K562 (cell line): ENCODE measurements at regions not wholly inside any gene's neighbourhood (a gene's known extent, or its start where the extent isn't known, plus 50 kb on each side); places are given as distances from the start of the nearest gene placed in this dataset.

Experiments
- ATF3 ChIP-seq, 2 experiments: fragments of 450-650 bp in 1 of 2; sonication (generic) in 1 of 2; formaldehyde crosslinking in 1 of 2; IDR thresholded peaks in 1 of 2; conservative IDR thresholded peaks in 1 of 2; 2 replicates each; pipeline versions ENCODE4 v1.6.1 to v1.8.1; 2016 to 2023; ENCODE audit warnings: mild to moderate bottlenecking in 2 of 2, moderate library complexity in 2 of 2, inconsistent platforms in 1 of 2, missing genetic modification reagents in 1 of 2
- CHAMP1 ChIP-seq: fragments of 450-650 bp; IDR thresholded peaks from 2 replicates; pipeline ENCODE4 v1.6.1; 2016; ENCODE audit warnings: mild to moderate bottlenecking
- CTCF ChIP-seq, 3 experiments: IDR thresholded peaks in 2 of 3; conservative IDR thresholded peaks in 1 of 3; 2 replicates each; pipeline ENCODE4 v1.5.1; 2011 to 2012; ENCODE audit warnings: low read length in 3 of 3, mild to moderate bottlenecking in 3 of 3, control low read depth in 2 of 3, improper control_type of control experiment in 1 of 3, inconsistent platforms in 1 of 3, low read depth in 1 of 3, mixed read lengths in 1 of 3, moderate library complexity in 1 of 3; ENCODE audit not compliant: insufficient read depth in 2 of 3
- EGR1 ChIP-seq: fragments of 450-650 bp; conservative IDR thresholded peaks from 2 replicates; pipeline ENCODE4 v1.6.1; 2017; ENCODE audit warnings: mild to moderate bottlenecking
- EP300 ChIP-seq: IDR thresholded peaks from 2 replicates; pipeline ENCODE4 v1.6.1; 2012; ENCODE audit warnings: low read length, improper control_type of control experiment
- MTA3 ChIP-seq: fragments of 450-650 bp; formaldehyde crosslinking; IDR thresholded peaks from 2 replicates; pipeline ENCODE4 v1.6.1; 2017; ENCODE audit warnings: mild to moderate bottlenecking, borderline replicate concordance
- NFYB ChIP-seq: IDR thresholded peaks from 2 replicates; pipeline ENCODE4 v1.6.1; 2011; ENCODE audit warnings: mild to moderate bottlenecking, moderate library complexity; ENCODE audit not compliant: insufficient read length; ENCODE audit errors: extremely low read depth
- REST ChIP-seq, 2 experiments: fragments of 450-650 bp; formaldehyde crosslinking in 1 of 2; IDR thresholded peaks; 2 replicates each; pipeline versions ENCODE4 v1.4.0 to v1.6.1; 2014 to 2020; ENCODE audit warnings: mild to moderate bottlenecking in 2 of 2, borderline replicate concordance in 1 of 2, low read depth in 1 of 2
- SP1 ChIP-seq: sonication (generic); formaldehyde crosslinking; IDR thresholded peaks from 2 replicates; pipeline ENCODE4 v1.8.1; 2022; ENCODE audit warnings: mild to moderate bottlenecking, missing genetic modification reagents
- TBP ChIP-seq: optimal IDR thresholded peaks from 2 replicates; pipeline ENCODE3; 2011; ENCODE audit warnings: low read depth, low read length, improper control_type of control experiment
- ZBTB1 ChIP-seq: sonication (generic); formaldehyde crosslinking; IDR thresholded peaks from 2 replicates; pipeline ENCODE4 v1.8.1; 2023; ENCODE audit warnings: missing genetic modification reagents, low read depth, mild to moderate bottlenecking, borderline replicate concordance
- ZNF121 ChIP-seq: sonication (generic); formaldehyde crosslinking; conservative IDR thresholded peaks from 2 replicates; pipeline ENCODE4 v1.8.0; 2022; ENCODE audit warnings: missing genetic modification reagents
- ZNF140 ChIP-seq: fragments of 250-450 bp; sonication (Bioruptor Pico); IDR thresholded peaks from 2 replicates; pipeline ENCODE4 v1.8.0; 2021; ENCODE audit warnings: moderate library complexity, mild to moderate bottlenecking, inconsistent platforms
- ZNF23 ChIP-seq: fragments of 250-450 bp; sonication (Bioruptor Pico); IDR thresholded peaks from 2 replicates; pipeline ENCODE4 v1.4.0; 2020; ENCODE audit warnings: mild to moderate bottlenecking

- TF ChIP-seq CHAMP1 (no peak), NFYB (no peak), EP300 (no peak), CTCF (IDR thresholded peaks at IDR 0.05 in 2 of 3, conservative IDR thresholded peaks at IDR 0.05 in 1 of 3; ENCODE audit: insufficient read depth in 2 of 3, low read depth in 1 of 3, low read length in 3 of 3) (no peak), MTA3 (no peak), ATF3 (IDR thresholded peaks at IDR 0.05) (no peak), ATF3 (CRISPR knock-in tag; conservative IDR thresholded peaks at IDR 0.05) (no peak), ZBTB1 (CRISPR knock-in tag) (no peak), ZNF23 (CRISPR knock-in tag) (no peak), SP1 (CRISPR knock-in tag) (no peak), REST (IDR thresholded peaks at IDR 0.05; ENCODE audit: borderline replicate concordance) (no peak), REST (CRISPR knock-in tag; IDR thresholded peaks at IDR 0.05; ENCODE audit: low read depth) (no peak), ZNF121 (CRISPR knock-in tag) (no peak), EGR1 (no peak), TBP (no peak), ZNF140 (CRISPR knock-in tag) (no peak)
Measured at GRCh38 chr5:176730815-176731475, 79.4 kb upstream of the UNC5A start.
